OCI-LY7 (cell line): ENCODE measurements at regions not wholly inside any gene's neighbourhood (a gene's known extent, or its start where the extent isn't known, plus 50 kb on each side); places are given as distances from the start of the nearest gene placed in this dataset.

Experiments used
- BruUV-seq: library from RNA; stranded (reverse); fragments of 400-500 nt; replicated peaks from 2 replicates; lab custom pipeline; 2021; lab: Mats Ljungman, UMichigan
- CTCF ChIA-PET: fragments of 300-600 bp; sonication (Branson Sonifier 250); formaldehyde crosslinking; loops from one replicate; lab custom pipeline; 2022; ENCODE audit warnings: antibody characterized with exemption; ENCODE audit not compliant: unreplicated experiment; lab: Charles Lee
- POLR2A ChIA-PET: fragments of 300-600 bp; sonication (Branson Sonifier 250); formaldehyde crosslinking; loops from one replicate; lab custom pipeline; 2022; ENCODE audit warnings: antibody characterized with exemption; lab: Charles Lee
- DNase-seq: peaks from one replicate; pipeline ENCODE4 v3.0.0-alpha.2; 2015; ENCODE audit warnings: low spot score
- H2AFZ ChIP-seq: fragments of 200-600 bp; sonication (generic), shearing (Covaris generic); 2 replicates; pipeline ENCODE4 v1.6.1; 2014; ENCODE audit warnings: mild to moderate bottlenecking, antibody characterized with exemption, low read length, moderate library complexity
- H3K27ac ChIP-seq: fragments of 200-600 bp; sonication (generic); 2 replicates; pipeline ENCODE4 v1.5.1; 2014; ENCODE audit warnings: mixed run types, low read depth, mild to moderate bottlenecking, moderate library complexity, low read length, inconsistent platforms; ENCODE audit not compliant: poor library complexity, severe bottlenecking
- H3K36me3 ChIP-seq: fragments of 200-600 bp; sonication (generic); 2 replicates; pipeline ENCODE4 v1.6.1; 2014; ENCODE audit warnings: mild to moderate bottlenecking, antibody characterized with exemption, low read length, moderate library complexity, mixed read lengths; ENCODE audit not compliant: insufficient read depth
- H3K4me1 ChIP-seq: fragments of 200-600 bp; sonication (generic); 2 replicates; pipeline ENCODE4 v1.5.1; 2014; ENCODE audit warnings: mild to moderate bottlenecking, low read length; ENCODE audit not compliant: insufficient read depth, poor library complexity, severe bottlenecking
- H3K4me2 ChIP-seq: fragments of 200-600 bp; sonication (generic); 2 replicates; pipeline ENCODE4 v1.6.1; 2014; ENCODE audit warnings: mild to moderate bottlenecking, low read length
- H3K4me3 ChIP-seq: fragments of 200-600 bp; sonication (generic); 2 replicates; pipeline ENCODE4 v1.5.1; 2014; ENCODE audit warnings: mild to moderate bottlenecking, low read depth, low read length; ENCODE audit not compliant: poor library complexity, severe bottlenecking
- H3K79me2 ChIP-seq: fragments of 200-600 bp; sonication (generic); 2 replicates; pipeline ENCODE4 v1.6.1; 2016; ENCODE audit warnings: low read depth, mild to moderate bottlenecking, low read length, moderate library complexity, mixed read lengths; ENCODE audit not compliant: insufficient read depth
- H3K9me2 ChIP-seq: fragments of 200-600 bp; sonication (generic); 2 replicates; pipeline ENCODE4 v1.6.1; 2016; ENCODE audit warnings: mild to moderate bottlenecking, low read length, mixed read lengths; ENCODE audit not compliant: insufficient read depth
- H3K9me3 ChIP-seq: fragments of 200-600 bp; sonication (generic); 2 replicates; pipeline ENCODE4 v1.6.1; 2014; ENCODE audit warnings: mild to moderate bottlenecking, mixed run types, low read length, mixed read lengths
- H4K20me1 ChIP-seq: fragments of 200-600 bp; sonication (generic); 2 replicates; pipeline ENCODE4 v1.6.1; 2014; ENCODE audit warnings: mild to moderate bottlenecking, antibody characterized with exemption, low read length, moderate library complexity, mixed read lengths; ENCODE audit not compliant: insufficient read depth
- EZH2phosphoT487 ChIP-seq: fragments of 200-600 bp; sonication (generic); IDR thresholded peaks from 2 replicates; pipeline ENCODE4 v1.6.1; 2018; ENCODE audit warnings: low read depth, borderline replicate concordance, mild to moderate bottlenecking, mixed run types, antibody characterized with exemption, low read length, moderate library complexity, mixed read lengths
- intact Hi-C: fragments of 100-400 bp; cut with micrococcal nuclease; formaldehyde crosslinking; loops from one replicate; pipeline ENCODE4 v1.10.0; 2022; ENCODE audit not compliant: unreplicated experiment
- TF ChIP-seq, protein P1 (sequence below): fragments of 200-600 bp; sonication (generic); conservative IDR thresholded peaks from 2 replicates; pipeline ENCODE4 v1.5.1; 2014; ENCODE audit warnings: mild to moderate bottlenecking, antibody characterized with exemption, low read length, moderate library complexity, mixed read lengths

DNA sequence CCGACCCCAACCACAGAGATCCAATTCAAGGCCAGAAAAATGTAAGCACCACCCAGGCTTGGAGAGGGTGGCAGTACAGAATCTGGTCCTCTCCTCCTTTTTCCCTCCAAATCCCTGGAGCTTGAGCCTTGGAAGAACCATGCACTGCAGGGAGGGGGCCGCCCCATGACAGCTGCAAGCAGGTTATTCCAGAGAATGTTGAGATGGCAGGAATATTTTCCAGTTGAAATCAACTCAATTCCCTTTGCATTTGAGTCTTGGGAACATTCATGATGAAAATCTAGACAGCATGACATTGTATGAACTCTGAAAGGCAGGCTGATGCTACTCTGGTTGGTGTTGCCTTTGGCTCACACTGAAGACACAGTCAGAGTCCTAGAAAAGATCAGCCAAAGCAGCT, 386.6 kb upstream of the FGF16 start:
- Histone ChIP-seq H3K4me2 (no peak overlapping the region), H3K79me2 (no peaks in the 10 kb centered on the region), H3K4me3 (no peak overlapping the region), H3K27ac (no peak overlapping the region), H3K36me3 (no peaks in the 10 kb centered on the region), H4K20me1 (no peaks in the 10 kb centered on the region), H3K4me1 (no peaks in the 10 kb centered on the region), H2AFZ (no peak overlapping the region), H3K9me2 (no peaks in the 10 kb centered on the region), H3K9me3 (no peaks in the 10 kb centered on the region)
- intact Hi-C loops = no loop called here
- POLR2A ChIA-PET = no interaction called here
- no peak for DNase-seq
- CTCF ChIA-PET = no interaction called here
- TF ChIP-seq EZH2phosphoT487 = no peak
- TF ChIP-seq, protein P1, sequence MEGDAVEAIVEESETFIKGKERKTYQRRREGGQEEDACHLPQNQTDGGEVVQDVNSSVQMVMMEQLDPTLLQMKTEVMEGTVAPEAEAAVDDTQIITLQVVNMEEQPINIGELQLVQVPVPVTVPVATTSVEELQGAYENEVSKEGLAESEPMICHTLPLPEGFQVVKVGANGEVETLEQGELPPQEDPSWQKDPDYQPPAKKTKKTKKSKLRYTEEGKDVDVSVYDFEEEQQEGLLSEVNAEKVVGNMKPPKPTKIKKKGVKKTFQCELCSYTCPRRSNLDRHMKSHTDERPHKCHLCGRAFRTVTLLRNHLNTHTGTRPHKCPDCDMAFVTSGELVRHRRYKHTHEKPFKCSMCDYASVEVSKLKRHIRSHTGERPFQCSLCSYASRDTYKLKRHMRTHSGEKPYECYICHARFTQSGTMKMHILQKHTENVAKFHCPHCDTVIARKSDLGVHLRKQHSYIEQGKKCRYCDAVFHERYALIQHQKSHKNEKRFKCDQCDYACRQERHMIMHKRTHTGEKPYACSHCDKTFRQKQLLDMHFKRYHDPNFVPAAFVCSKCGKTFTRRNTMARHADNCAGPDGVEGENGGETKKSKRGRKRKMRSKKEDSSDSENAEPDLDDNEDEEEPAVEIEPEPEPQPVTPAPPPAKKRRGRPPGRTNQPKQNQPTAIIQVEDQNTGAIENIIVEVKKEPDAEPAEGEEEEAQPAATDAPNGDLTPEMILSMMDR = no peak
- no TSS peak for BruUV-seq

DNA sequence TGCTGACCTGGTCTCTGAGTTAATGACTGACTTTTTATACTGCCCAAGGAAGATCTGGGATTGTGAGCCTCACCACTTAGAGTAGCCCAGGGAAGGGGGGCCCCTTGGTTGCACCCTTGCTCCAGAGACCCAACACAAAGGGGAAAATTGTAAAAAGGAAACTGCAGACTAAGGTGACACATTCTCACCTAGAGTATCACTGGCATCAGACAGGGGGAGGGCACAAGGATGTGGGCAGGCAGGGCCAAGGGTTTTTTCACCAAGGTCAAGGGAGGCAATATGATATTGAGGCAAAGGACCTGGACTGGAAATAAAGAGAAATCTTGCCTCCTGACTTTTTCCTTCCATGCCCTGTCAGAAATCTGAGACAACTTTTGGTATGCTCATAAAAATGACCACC, 386.2 kb upstream of the FGF16 start:
- CTCF ChIA-PET = no interaction called here
- no peak overlapping the region for H3K4me2 ChIP-seq
- TF ChIP-seq, protein P1 = no peak
- no peak for TF ChIP-seq EZH2phosphoT487

GRCh38 chrX:77061545-77061944, 385.6 kb upstream of the FGF16 start:
- TF ChIP-seq, protein P1 = no peak
- no peak for TF ChIP-seq EZH2phosphoT487
- BruUV-seq = no TSS peak
- no peaks in the 10 kb centered on the region for H3K79me2 ChIP-seq
- CTCF ChIA-PET = no interaction called here
- H3K4me2 ChIP-seq = no peak overlapping the region
- H3K27ac ChIP-seq = no peak overlapping the region
- H4K20me1 ChIP-seq = no peaks in the 10 kb centered on the region
- H2AFZ ChIP-seq = no peak overlapping the region
- H3K36me3 ChIP-seq = no peaks in the 10 kb centered on the region
- intact Hi-C loops = no loop called here
- H3K9me3 ChIP-seq = no peaks in the 10 kb centered on the region
- no peaks in the 10 kb centered on the region for H3K9me2 ChIP-seq
- POLR2A ChIA-PET = no interaction called here
- no peaks in the 10 kb centered on the region for H3K4me1 ChIP-seq
- DNase-seq = no peak
- no peak overlapping the region for H3K4me3 ChIP-seq

More for the DNA sequence above, 386.2 kb upstream of the FGF16 start:
- Histone ChIP-seq H3K4me3 (no peak overlapping the region), H3K27ac (no peak overlapping the region), H3K79me2 (no peaks in the 10 kb centered on the region), H3K9me3 (no peaks in the 10 kb centered on the region), H3K36me3 (no peaks in the 10 kb centered on the region), H3K4me1 (no peaks in the 10 kb centered on the region), H2AFZ (no peak overlapping the region), H4K20me1 (no peaks in the 10 kb centered on the region), H3K9me2 (no peaks in the 10 kb centered on the region)
- POLR2A ChIA-PET = no interaction called here
- intact Hi-C loops = no loop called here
- no TSS peak for BruUV-seq
- DNase-seq = no peak
